Spleen (tissue), 7 donors: ENCODE measurements at regions not wholly inside any gene's neighbourhood (a gene's known extent, or its start where the extent isn't known, plus 50 kb on each side); places are given as distances from the start of the nearest gene placed in this dataset.

Experiments used
- POLR2A ChIP-seq, 3 donors: fragments of 450-650 bp; IDR thresholded peaks; one replicate each; pipeline ENCODE4 v1.5.1; 2017; ENCODE audit warnings: antibody characterized with exemption in 3 of 3, mild to moderate bottlenecking in 1 of 3
- TF ChIP-seq, protein P1 (sequence below), 11 experiments: fragments of 200-600 bp in 7 of 11; fragments of 450-650 bp in 4 of 11; sonication (generic) in 4 of 11; IDR thresholded peaks in 8 of 11; conservative IDR thresholded peaks in 3 of 11; 1 replicate in 7 of 11; 2 replicates in 4 of 11; pipeline versions ENCODE4 v1.4.0 to v1.8.0; 2016 to 2021; ENCODE audit warnings: antibody characterized with exemption in 11 of 11, inconsistent platforms in 4 of 11, mild to moderate bottlenecking in 1 of 11
- donor health status: DM: no; HTN: no; CAD: no; lungs with moderate emphysema.
- donor health status: DM: no; HTN: no; CAD: no.
- donor health status: DM: no; HTN: no; CAD: no.

DNA sequence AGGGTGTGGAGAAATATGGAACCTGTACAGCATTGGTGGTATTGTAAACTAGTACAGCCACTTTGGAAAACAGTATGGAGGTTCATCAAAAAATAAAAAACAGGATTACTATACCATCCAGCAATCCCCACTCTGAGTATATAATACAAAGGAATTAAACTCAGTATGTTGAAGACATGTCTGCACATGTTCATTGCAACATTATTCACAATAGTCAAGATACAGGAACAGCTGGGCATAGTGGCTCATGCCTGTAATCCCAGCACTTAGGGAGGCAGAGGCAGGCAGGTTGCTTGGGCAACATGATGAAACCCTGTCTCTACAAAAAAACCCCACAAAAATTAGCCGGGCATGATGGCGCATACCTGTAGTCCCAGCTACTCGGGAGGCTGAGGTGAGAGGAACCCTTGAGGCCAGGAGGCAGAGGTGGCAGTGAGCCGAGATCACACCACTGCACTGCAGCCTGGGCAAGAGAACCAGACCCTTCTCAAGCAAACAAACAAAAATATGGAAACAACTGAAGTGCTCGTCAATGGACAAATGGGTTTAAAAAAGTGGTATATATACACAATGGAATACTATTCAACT, 63.6 kb downstream of the TMEM174 start:
- TF ChIP-seq, protein P1, sequence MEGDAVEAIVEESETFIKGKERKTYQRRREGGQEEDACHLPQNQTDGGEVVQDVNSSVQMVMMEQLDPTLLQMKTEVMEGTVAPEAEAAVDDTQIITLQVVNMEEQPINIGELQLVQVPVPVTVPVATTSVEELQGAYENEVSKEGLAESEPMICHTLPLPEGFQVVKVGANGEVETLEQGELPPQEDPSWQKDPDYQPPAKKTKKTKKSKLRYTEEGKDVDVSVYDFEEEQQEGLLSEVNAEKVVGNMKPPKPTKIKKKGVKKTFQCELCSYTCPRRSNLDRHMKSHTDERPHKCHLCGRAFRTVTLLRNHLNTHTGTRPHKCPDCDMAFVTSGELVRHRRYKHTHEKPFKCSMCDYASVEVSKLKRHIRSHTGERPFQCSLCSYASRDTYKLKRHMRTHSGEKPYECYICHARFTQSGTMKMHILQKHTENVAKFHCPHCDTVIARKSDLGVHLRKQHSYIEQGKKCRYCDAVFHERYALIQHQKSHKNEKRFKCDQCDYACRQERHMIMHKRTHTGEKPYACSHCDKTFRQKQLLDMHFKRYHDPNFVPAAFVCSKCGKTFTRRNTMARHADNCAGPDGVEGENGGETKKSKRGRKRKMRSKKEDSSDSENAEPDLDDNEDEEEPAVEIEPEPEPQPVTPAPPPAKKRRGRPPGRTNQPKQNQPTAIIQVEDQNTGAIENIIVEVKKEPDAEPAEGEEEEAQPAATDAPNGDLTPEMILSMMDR (IDR thresholded peaks at IDR 0.05 in 8 of 11, conservative IDR thresholded peaks at IDR 0.05 in 3 of 11), result no peak
- no peak for TF ChIP-seq POLR2A (IDR thresholded peaks at IDR 0.05)
